ENCODE measurements at regions not wholly inside any gene's neighbourhood (a gene's known extent, or its start where the extent isn't known, plus 50 kb on each side); places are given as distances from the start of the nearest gene placed in this dataset. TPM values are rescaled to one million over a fixed set of nuclear protein-coding genes. Genes with fewer than 3 reads are reported as not detected.

- Mint-ChIP-seq H3K9me3 (peaks cover 4 to 21% (median 8%) of the 10 kb centered on the region in 7 donors), H3K27ac (no peak overlapping the region), H3K36me3 (no peaks in the 10 kb centered on the region), H3K27me3 (ENCODE audit: low read depth in 3 of 3) (no peaks in the 10 kb centered on the region), H3K4me1 (no peaks in the 10 kb centered on the region), H3K4me3 (no peak overlapping the region)
- intact Hi-C loops (cut with micrococcal nuclease) = no loop called here
- Histone ChIP-seq H3K4me3 (replicated peaks in 1 of 3; ENCODE audit: low read depth in 2 of 3, low read length in 3 of 3) (no peak overlapping the region), H3K9me3 (replicated peaks in 1 of 2; ENCODE audit: control insufficient read depth in 1 of 2, insufficient read depth in 1 of 2, low read length in 2 of 2) (peaks cover 11 to 21% of the 10 kb centered on the region in 2 donors), H2AFZ (ENCODE audit: insufficient read depth, low read depth, low read length, poor library complexity, severe bottlenecking) (no peak overlapping the region), H3K27me3 (ENCODE audit: control insufficient read depth in 2 of 2, insufficient read depth in 2 of 2, low read length in 2 of 2) (no peaks in the 10 kb centered on the region), H3K9ac (ENCODE audit: insufficient read depth, low read length, poor library complexity, severe bottlenecking) (no peak overlapping the region), H4K20me1 (ENCODE audit: insufficient read depth, low read length) (no peaks in the 10 kb centered on the region), H3K27ac (ENCODE audit: low read depth in 1 of 2, low read length in 2 of 2) (no peak overlapping the region), H3K79me2 (ENCODE audit: insufficient read depth, low read length) (no peaks in the 10 kb centered on the region), H3K4me2 (replicated peaks; ENCODE audit: extremely low read depth, low read length, poor library complexity, severe bottlenecking) (no peak overlapping the region), H3K36me3 (replicated peaks in 1 of 2; ENCODE audit: control insufficient read depth in 1 of 2, insufficient read depth in 2 of 2, low read length in 2 of 2) (no peaks in the 10 kb centered on the region), H3K4me1 (ENCODE audit: control insufficient read depth in 1 of 2, insufficient read depth in 2 of 2, low read length in 2 of 2) (no peaks in the 10 kb centered on the region)
- no peak for TF ChIP-seq CTCF (IDR thresholded peaks at IDR 0.05)
- WGBS (ENCODE audit: insufficient coverage) = 100% methylated on average over 1 of the region's 1 CpG
- no peak for DNase-seq
These were observed 58.2 kb upstream of the PLD5 start for GRCh38 chr1:242582669-242583068.

GRCh38 chr1:242579528-242580235, 55.2 kb upstream of the PLD5 start:
- no peaks in the 10 kb centered on the region for H3K27me3 Mint-ChIP-seq (ENCODE audit: low read depth in 3 of 3)
- TF ChIP-seq CTCF (IDR thresholded peaks at IDR 0.05) = no peak
- Histone ChIP-seq H3K4me1 (ENCODE audit: control insufficient read depth in 1 of 2, insufficient read depth in 2 of 2, low read length in 2 of 2) (no peaks in the 10 kb centered on the region), H3K9me3 (replicated peaks in 1 of 2; ENCODE audit: control insufficient read depth in 1 of 2, insufficient read depth in 1 of 2, low read length in 2 of 2) (peaks cover 0 to under 1% of the 10 kb centered on the region in 2 donors), H3K27ac (ENCODE audit: low read depth in 1 of 2, low read length in 2 of 2) (no peak overlapping the region), H3K36me3 (replicated peaks in 1 of 2; ENCODE audit: control insufficient read depth in 1 of 2, insufficient read depth in 2 of 2, low read length in 2 of 2) (no peaks in the 10 kb centered on the region), H3K9ac (ENCODE audit: insufficient read depth, low read length, poor library complexity, severe bottlenecking) (no peak overlapping the region), H4K20me1 (ENCODE audit: insufficient read depth, low read length) (no peaks in the 10 kb centered on the region), H3K4me3 (replicated peaks in 1 of 3; ENCODE audit: low read depth in 2 of 3, low read length in 3 of 3) (no peak overlapping the region), H3K79me2 (ENCODE audit: insufficient read depth, low read length) (no peaks in the 10 kb centered on the region), H2AFZ (ENCODE audit: insufficient read depth, low read depth, low read length, poor library complexity, severe bottlenecking) (no peak overlapping the region), H3K27me3 (ENCODE audit: control insufficient read depth in 2 of 2, insufficient read depth in 2 of 2, low read length in 2 of 2) (no peaks in the 10 kb centered on the region), H3K4me2 (replicated peaks; ENCODE audit: extremely low read depth, low read length, poor library complexity, severe bottlenecking) (no peak overlapping the region)
- H3K27ac Mint-ChIP-seq = no peak overlapping the region
- 100% methylated on average over 1 of the region's 2 CpGs for WGBS (ENCODE audit: insufficient coverage)
- peaks cover 0 to 3% (median 1%) of the 10 kb centered on the region in 7 donors for H3K9me3 Mint-ChIP-seq
- H3K36me3 Mint-ChIP-seq = no peaks in the 10 kb centered on the region
- DNase-seq = no peak
- no peak overlapping the region for H3K4me3 Mint-ChIP-seq
- H3K4me1 Mint-ChIP-seq = no peaks in the 10 kb centered on the region
- intact Hi-C loops (cut with micrococcal nuclease) = no loop called here

Small RNAs in the stretch of these regions (small RNA-seq; reads per million reads assigned to genes)
- not detected for gene AL603825.1 (ENCODE audit: insufficient read length, low read depth)

Data from CD14-positive monocyte (primary cell).